Thymus (tissue), 11 donors: ENCODE measurements at regions not wholly inside any gene's neighbourhood (a gene's known extent, or its start where the extent isn't known, plus 50 kb on each side); places are given as distances from the start of the nearest gene placed in this dataset.

Experiments
- DNase-seq, 9 donors: peaks; one replicate each; pipeline ENCODE4 v3.0.0-alpha.2; 2013; ENCODE audit warnings: low spot score in 9 of 9, low read depth in 6 of 9, missing footprints in 1 of 9
- H3K27ac ChIP-seq, 2 donors: one replicate each; pipeline ENCODE4 v1.5.1; 2013; ENCODE audit warnings: control low read depth in 1 of 2, low read depth in 1 of 2, low read length in 1 of 2, mild to moderate bottlenecking in 1 of 2, moderate library complexity in 1 of 2
- H3K27me3 ChIP-seq, 2 donors: one replicate each; pipeline ENCODE4 v1.5.1; 2013; ENCODE audit warnings: low read length in 1 of 2; ENCODE audit not compliant: control insufficient read depth in 2 of 2, insufficient read depth in 1 of 2
- H3K36me3 ChIP-seq, 2 donors: one replicate each; pipeline ENCODE4 v1.5.1; 2013; ENCODE audit warnings: low read length in 1 of 2, mild to moderate bottlenecking in 1 of 2, moderate library complexity in 1 of 2; ENCODE audit not compliant: control insufficient read depth in 2 of 2, insufficient read depth in 2 of 2
- H3K4me1 ChIP-seq, 2 donors: one replicate each; pipeline ENCODE4 v1.5.1; 2013; ENCODE audit warnings: low read length in 2 of 2; ENCODE audit not compliant: control insufficient read depth in 2 of 2, insufficient read depth in 2 of 2
- H3K4me3 ChIP-seq, 2 donors: one replicate each; pipeline ENCODE4 v1.5.1; 2013; ENCODE audit warnings: low read length in 2 of 2, control low read depth in 1 of 2, mild to moderate bottlenecking in 1 of 2
- H3K9me3 ChIP-seq, 2 donors: one replicate each; pipeline ENCODE4 v1.5.1; 2013; ENCODE audit warnings: low read length in 1 of 2, mild to moderate bottlenecking in 1 of 2; ENCODE audit not compliant: control insufficient read depth in 2 of 2, insufficient read depth in 1 of 2
- WGBS: extraction: QIAGEN DNeasy Blood & Tissue Kit; methylation state at CpG from one replicate; pipeline ENCODE4 v1.1.7; 2013; 5-methylcytosine and 5-hydroxymethylcytosine counted together
- donor health status: healthy.

GRCh38 chr2:41947701-41948396 is 100.0 kb upstream of the PKDCC start:
- H3K4me3 ChIP-seq, result no peak overlapping the region
- H3K27ac ChIP-seq, result no peak overlapping the region
- no peaks in the 10 kb centered on the region for H3K4me1 ChIP-seq
- H3K9me3 ChIP-seq, result no peaks in the 10 kb centered on the region
- no peak for DNase-seq
- no peaks in the 10 kb centered on the region for H3K36me3 ChIP-seq
- peaks cover 2 to 9% of the 10 kb centered on the region in 2 donors for H3K27me3 ChIP-seq
- WGBS, result 58% methylated on average over 11 of the region's 11 CpGs

GRCh38 chr2:41948397-41948763 is 99.4 kb upstream of the PKDCC start:
- Histone ChIP-seq H3K4me1 (no peaks in the 10 kb centered on the region), H3K4me3 (no peak overlapping the region), H3K9me3 (no peaks in the 10 kb centered on the region), H3K27ac (no peak overlapping the region), H3K36me3 (no peaks in the 10 kb centered on the region), H3K27me3 (peaks cover 2 to 9% of the 10 kb centered on the region in 2 donors)
- no peak for DNase-seq
- 98% methylated on average over 3 of the region's 3 CpGs for WGBS

GRCh38 chr2:41949091-41949882 is 98.5 kb upstream of the PKDCC start:
- Histone ChIP-seq H3K36me3 (no peaks in the 10 kb centered on the region), H3K27me3 (peaks cover 2 to 9% of the 10 kb centered on the region in 2 donors), H3K4me3 (no peak overlapping the region), H3K9me3 (no peaks in the 10 kb centered on the region), H3K27ac (no peak overlapping the region), H3K4me1 (no peaks in the 10 kb centered on the region)
- WGBS, result 89% methylated on average over 7 of the region's 7 CpGs
- no peak for DNase-seq

- no peaks in the 10 kb centered on the region for H3K9me3 ChIP-seq
- DNase-seq, result no peak
- H3K27ac ChIP-seq, result no peak overlapping the region
- H3K4me3 ChIP-seq, result no peak overlapping the region
- H3K36me3 ChIP-seq, result no peaks in the 10 kb centered on the region
- WGBS, result 94% methylated on average over 4 of the region's 4 CpGs
- peaks cover 2 to 9% of the 10 kb centered on the region in 2 donors for H3K27me3 ChIP-seq
- no peaks in the 10 kb centered on the region for H3K4me1 ChIP-seq
These were observed 97.7 kb upstream of the PKDCC start for GRCh38 chr2:41949883-41950665.

GRCh38 chr2:41950666-41950960 is 97.2 kb upstream of the PKDCC start:
- 97% methylated on average over 1 of the region's 1 CpG for WGBS

GRCh38 chr2:41954304-41955291 is 93.2 kb upstream of the PKDCC start:
- H3K27me3 ChIP-seq, result peaks cover 0 to 2% of the 10 kb centered on the region in 2 donors
- DNase-seq, result no peak
- H3K27ac ChIP-seq, result no peak overlapping the region
- H3K4me3 ChIP-seq, result no peak overlapping the region
- no peaks in the 10 kb centered on the region for H3K4me1 ChIP-seq
- no peaks in the 10 kb centered on the region for H3K9me3 ChIP-seq
- 95% methylated on average over 16 of the region's 16 CpGs for WGBS
- H3K36me3 ChIP-seq, result no peaks in the 10 kb centered on the region

More at GRCh38 chr2:41950666-41950960, 97.2 kb upstream of the PKDCC start:
- no peaks in the 10 kb centered on the region for H3K36me3 ChIP-seq
- H3K27ac ChIP-seq, result no peak overlapping the region
- DNase-seq, result no peak
- H3K4me3 ChIP-seq, result no peak overlapping the region
- peaks cover 2 to 9% of the 10 kb centered on the region in 2 donors for H3K27me3 ChIP-seq
- H3K4me1 ChIP-seq, result no peaks in the 10 kb centered on the region
- no peaks in the 10 kb centered on the region for H3K9me3 ChIP-seq

GRCh38 chr2:41955316-41956043 is 92.3 kb upstream of the PKDCC start:
- H3K4me3 ChIP-seq, result no peak overlapping the region
- H3K4me1 ChIP-seq, result no peaks in the 10 kb centered on the region
- 87% methylated on average over 5 of the region's 5 CpGs for WGBS
- H3K27me3 ChIP-seq, result no peaks in the 10 kb centered on the region
- DNase-seq, result no peak
- no peaks in the 10 kb centered on the region for H3K9me3 ChIP-seq
- no peak overlapping the region for H3K27ac ChIP-seq
- H3K36me3 ChIP-seq, result no peaks in the 10 kb centered on the region

GRCh38 chr2:41957431-41957830 is 90.4 kb upstream of the PKDCC start:
- Histone ChIP-seq H3K27me3 (no peaks in the 10 kb centered on the region), H3K4me3 (no peak overlapping the region), H3K36me3 (no peaks in the 10 kb centered on the region), H3K4me1 (peaks cover 0 to 6% of the 10 kb centered on the region in 2 donors), H3K27ac (no peak overlapping the region), H3K9me3 (no peaks in the 10 kb centered on the region)
- no peak for DNase-seq
- 95% methylated on average over 3 of the region's 3 CpGs for WGBS
